ENCODE measurements at regions not wholly inside any gene's neighbourhood (a gene's known extent, or its start where the extent isn't known, plus 50 kb on each side); places are given as distances from the start of the nearest gene placed in this dataset.

DNA sequence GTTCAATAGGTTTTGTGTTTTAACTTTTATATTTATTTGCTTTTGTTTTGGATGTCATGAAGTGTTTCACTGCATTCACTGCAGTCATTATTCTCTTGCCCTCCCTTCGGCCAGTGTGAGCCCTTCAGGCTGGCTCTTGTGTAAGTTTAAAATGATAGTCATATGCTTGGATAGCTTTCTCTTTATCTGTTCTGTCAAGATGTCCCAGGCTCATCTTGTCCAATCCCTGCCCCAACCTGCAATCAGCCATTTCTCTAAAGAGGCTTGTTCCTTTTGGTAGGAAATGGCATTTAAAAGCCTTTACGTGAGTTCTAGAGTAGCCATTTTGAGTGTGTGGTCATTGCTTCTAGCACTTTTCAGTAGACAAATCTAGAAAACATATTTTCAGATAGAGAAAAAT lies 238.0 kb upstream of the SLC39A10 start:
- in situ Hi-C loops (cut with MboI) (no loop called here), intact Hi-C loops (cut with micrococcal nuclease; ENCODE audit: unreplicated experiment) (loop anchor here (10.0 kb wide), 1 partner anchor 116 kb away; no protein-coding TSS in a partner anchor)
- H3K4me3 ChIP-seq = no peak overlapping the region
- H3K27me3 ChIP-seq (replicated peaks in 1 of 2; ENCODE audit: control insufficient read depth in 2 of 2, insufficient read depth in 2 of 2, low read length in 1 of 2) = no peaks in the 10 kb centered on the region
- TF ChIP-seq DPF2 (IDR thresholded peaks at IDR 0.05) = no peak
- no peak for TF ChIP-seq CHD4 (IDR thresholded peaks at IDR 0.05)
- no peak for TF ChIP-seq CREB1 (IDR thresholded peaks at IDR 0.05; ENCODE audit: low read depth)
- no peak for TF ChIP-seq RB1 (IDR thresholded peaks at IDR 0.05; ENCODE audit: borderline replicate concordance)
- no peak for TF ChIP-seq MYB (IDR thresholded peaks at IDR 0.05; ENCODE audit: borderline replicate concordance, low read depth, low read length)
- no peak for TF ChIP-seq CEBPB (IDR thresholded peaks at IDR 0.05; ENCODE audit: borderline replicate concordance in 1 of 2, low read depth in 2 of 2, low read length in 2 of 2)
- TF ChIP-seq ZNF24 (IDR thresholded peaks at IDR 0.05) = no peak
- TF ChIP-seq, protein P1, sequence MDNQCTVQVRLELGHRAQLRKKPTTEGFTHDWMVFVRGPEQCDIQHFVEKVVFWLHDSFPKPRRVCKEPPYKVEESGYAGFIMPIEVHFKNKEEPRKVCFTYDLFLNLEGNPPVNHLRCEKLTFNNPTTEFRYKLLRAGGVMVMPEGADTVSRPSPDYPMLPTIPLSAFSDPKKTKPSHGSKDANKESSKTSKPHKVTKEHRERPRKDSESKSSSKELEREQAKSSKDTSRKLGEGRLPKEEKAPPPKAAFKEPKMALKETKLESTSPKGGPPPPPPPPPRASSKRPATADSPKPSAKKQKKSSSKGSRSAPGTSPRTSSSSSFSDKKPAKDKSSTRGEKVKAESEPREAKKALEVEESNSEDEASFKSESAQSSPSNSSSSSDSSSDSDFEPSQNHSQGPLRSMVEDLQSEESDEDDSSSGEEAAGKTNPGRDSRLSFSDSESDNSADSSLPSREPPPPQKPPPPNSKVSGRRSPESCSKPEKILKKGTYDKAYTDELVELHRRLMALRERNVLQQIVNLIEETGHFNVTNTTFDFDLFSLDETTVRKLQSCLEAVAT (IDR thresholded peaks at IDR 0.05) = no peak
- TF ChIP-seq CHD2 (IDR thresholded peaks at IDR 0.05; ENCODE audit: borderline replicate concordance, low read depth, low read length) = no peak
- no peak for TF ChIP-seq ZBTB33 (IDR thresholded peaks at IDR 0.05)
- TF ChIP-seq KDM1A (IDR thresholded peaks at IDR 0.05; ENCODE audit: borderline replicate concordance) = no peak
- no peak for TF ChIP-seq SMAD5 (IDR thresholded peaks at IDR 0.05; ENCODE audit: low read depth)
- ChIA-PET RAD21 (ENCODE audit: unreplicated experiment) (no interaction called here), POLR2A (no interaction called here), CTCF (interaction anchor here (0.8 kb wide), 1 partner anchor 51 kb away, joined by 3 read pairs; no protein-coding TSS in a partner anchor), SMC1A (ENCODE audit: uncharacterized antibody, unreplicated experiment) (interaction anchor here (1.0 to 1.2 kb wide), 3 partner anchors 9 to 50 kb away, joined by 3 to 6 read pairs (median 3); no protein-coding TSS in a partner anchor)
- H4K20me1 ChIP-seq (ENCODE audit: control insufficient read depth, insufficient read depth) = no peaks in the 10 kb centered on the region
- no peak overlapping the region for H3K4me2 ChIP-seq (ENCODE audit: control insufficient read depth, insufficient read depth)
- no peak for FAIRE-seq
- H3K9ac ChIP-seq (ENCODE audit: control insufficient read depth, insufficient read depth, low read length) = no peak overlapping the region
- H3K9me3 ChIP-seq (replicated peaks; ENCODE audit: control insufficient read depth, insufficient read depth, low read length) = no peaks in the 10 kb centered on the region
- 94% methylated on average over 2 of the region's 2 CpGs for WGBS (ENCODE audit: insufficient coverage, insufficient replicate concordance, low lambda C conversion rate, missing lambda C conversion rate)
- no peak for ATAC-seq
- no peak for DNase-seq (ENCODE audit: low read depth, low spot score)
- no TSS peak for BruUV-seq (replicated peaks)
- H3K36me3 ChIP-seq (ENCODE audit: control insufficient read depth in 2 of 2, insufficient read depth in 2 of 2, low read length in 1 of 2) = no peaks in the 10 kb centered on the region
- H3K27ac ChIP-seq (ENCODE audit: control insufficient read depth, insufficient read depth) = no peak overlapping the region
- H3K4me1 ChIP-seq (ENCODE audit: control insufficient read depth, insufficient read depth, low read length) = no peaks in the 10 kb centered on the region
- no peak overlapping the region for H2AFZ ChIP-seq (ENCODE audit: control insufficient read depth, low read depth, low read length)
- H3K79me2 ChIP-seq (ENCODE audit: control insufficient read depth, insufficient read depth, low read length) = no peaks in the 10 kb centered on the region

Measured in GM12878 (cell line).